OCI-LY7 (cell line): ENCODE measurements at regions not wholly inside any gene's neighbourhood (a gene's known extent, or its start where the extent isn't known, plus 50 kb on each side); places are given as distances from the start of the nearest gene placed in this dataset.

Experiments used
- CTCF ChIP-seq: fragments of 200-600 bp; sonication (generic); conservative IDR thresholded peaks from 2 replicates; pipeline ENCODE4 v1.5.1; 2014; ENCODE audit warnings: mild to moderate bottlenecking, antibody characterized with exemption, low read length, moderate library complexity, mixed read lengths
- EZH2phosphoT487 ChIP-seq: fragments of 200-600 bp; sonication (generic); IDR thresholded peaks from 2 replicates; pipeline ENCODE4 v1.6.1; 2018; ENCODE audit warnings: low read depth, borderline replicate concordance, mild to moderate bottlenecking, mixed run types, antibody characterized with exemption, low read length, moderate library complexity, mixed read lengths

GRCh38 chr9:134532084-134532483 lies 109.5 kb upstream of the COL5A1 start:
- TF ChIP-seq CTCF (no peak), EZH2phosphoT487 (no peak)
